Caco-2 (cell line): ENCODE measurements at regions not wholly inside any gene's neighbourhood (a gene's known extent, or its start where the extent isn't known, plus 50 kb on each side); places are given as distances from the start of the nearest gene placed in this dataset.

Source experiments
- BruUV-seq: library from RNA; stranded (reverse); fragments of 400-500 nt; replicated peaks from 2 replicates; lab custom pipeline; 2021; lab: Mats Ljungman, UMichigan
- CTCF ChIA-PET: fragments of 300-600 bp; sonication (Branson Sonifier 250); formaldehyde crosslinking; loops from one replicate; lab custom pipeline; 2022; ENCODE audit warnings: antibody characterized with exemption; lab: Charles Lee
- POLR2A ChIA-PET: fragments of 300-600 bp; sonication (Branson Sonifier 250); formaldehyde crosslinking; loops from one replicate; lab custom pipeline; 2022; ENCODE audit warnings: antibody characterized with exemption; lab: Charles Lee
- DNase-seq, 2 experiments: peaks; one replicate each; pipeline versions ENCODE4 v3.0.0 to v3.0.0-alpha.2; 2020 to 2022
- H3K27me3 ChIP-seq: replicated peaks from 2 replicates; pipeline ENCODE4 v1.6.0; 2011; ENCODE audit warnings: low read length; ENCODE audit not compliant: control insufficient read depth, insufficient read depth
- H3K36me3 ChIP-seq: 2 replicates; pipeline ENCODE4 v1.5.1; 2011; ENCODE audit warnings: low read length; ENCODE audit not compliant: control insufficient read depth, insufficient read depth
- H3K4me1 ChIP-seq: fragments of 250-450 bp; sonication (Bioruptor Pico); 2 replicates; pipeline ENCODE4 v1.5.1; 2020; ENCODE audit warnings: mild to moderate bottlenecking
- H3K4me3 ChIP-seq: 2 replicates; pipeline ENCODE4 v1.5.1; 2011; ENCODE audit warnings: low read depth, mild to moderate bottlenecking, control low read depth, low read length
- H3K9me3 ChIP-seq: fragments of 250-450 bp; sonication (Bioruptor Pico); 2 replicates; pipeline ENCODE4 v1.5.1; 2020; ENCODE audit warnings: mild to moderate bottlenecking, moderate library complexity
- H3K27ac Mint-ChIP-seq: one replicate; pipeline ENCODE4 v1.8.0; 2022; ENCODE audit warnings: mixed read lengths; ENCODE audit not compliant: unreplicated experiment
- H3K27me3 Mint-ChIP-seq: one replicate; pipeline ENCODE4 v1.8.0; 2022; ENCODE audit warnings: mixed read lengths; ENCODE audit not compliant: insufficient read depth, unreplicated experiment
- H3K36me3 Mint-ChIP-seq: one replicate; pipeline ENCODE4 v1.8.0; 2022; ENCODE audit warnings: mild to moderate bottlenecking, mixed read lengths; ENCODE audit not compliant: insufficient read depth, unreplicated experiment
- H3K4me1 Mint-ChIP-seq: one replicate; pipeline ENCODE4 v1.8.0; 2022; ENCODE audit warnings: low read depth, mixed read lengths; ENCODE audit not compliant: unreplicated experiment
- H3K4me3 Mint-ChIP-seq: one replicate; pipeline ENCODE4 v1.8.0; 2022; ENCODE audit warnings: mild to moderate bottlenecking, moderate library complexity, mixed read lengths; ENCODE audit not compliant: unreplicated experiment
- H3K9me3 Mint-ChIP-seq: one replicate; pipeline ENCODE4 v1.8.0; 2022; ENCODE audit warnings: mixed read lengths; ENCODE audit not compliant: unreplicated experiment
- intact Hi-C: fragments of 100-400 bp; cut with micrococcal nuclease; formaldehyde crosslinking; loops from one replicate; pipeline ENCODE4 v1.10.0; 2022; ENCODE audit not compliant: unreplicated experiment
- TF ChIP-seq, protein P1 (sequence below), 2 experiments: fragments of 200-600 bp in 1 of 2; IDR thresholded peaks; 1 replicate in 1 of 2; 2 replicates in 1 of 2; pipeline versions ENCODE4 v1.5.1 to v1.8.0; 2011 to 2022; ENCODE audit warnings: antibody characterized with exemption in 1 of 2, control low read depth in 1 of 2, inconsistent platforms in 1 of 2, low read depth in 1 of 2, low read length in 1 of 2, mild to moderate bottlenecking in 1 of 2, moderate library complexity in 1 of 2; ENCODE audit not compliant: insufficient read depth in 1 of 2, severe bottlenecking in 1 of 2, unreplicated experiment in 1 of 2

DNA sequence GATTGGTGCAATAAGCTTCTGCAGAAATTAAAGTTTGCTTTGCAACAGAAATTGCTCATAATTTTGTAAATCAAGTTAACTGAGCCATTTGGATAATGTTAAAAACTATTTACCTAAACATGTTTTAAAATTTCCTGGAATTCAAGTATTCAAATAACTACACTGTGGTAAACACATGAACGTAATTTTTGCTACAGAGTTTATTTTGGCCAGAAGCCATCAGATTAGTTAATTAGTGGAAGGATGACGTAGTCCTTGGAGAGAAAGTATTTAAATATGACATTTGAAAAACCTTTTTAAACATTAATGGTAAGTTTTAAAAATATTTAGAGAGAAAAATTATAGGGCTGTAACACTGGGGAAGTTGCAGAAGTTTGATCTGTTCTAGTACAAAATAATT, 121.2 kb upstream of the UST start:
- H3K27me3 Mint-ChIP-seq, result peaks cover 7% of the 10 kb centered on the region
- Histone ChIP-seq H3K36me3 (no peaks in the 10 kb centered on the region), H3K9me3 (no peaks in the 10 kb centered on the region), H3K4me3 (no peak overlapping the region), H3K4me1 (no peaks in the 10 kb centered on the region), H3K27me3 (no peaks in the 10 kb centered on the region)
- TF ChIP-seq, protein P1, sequence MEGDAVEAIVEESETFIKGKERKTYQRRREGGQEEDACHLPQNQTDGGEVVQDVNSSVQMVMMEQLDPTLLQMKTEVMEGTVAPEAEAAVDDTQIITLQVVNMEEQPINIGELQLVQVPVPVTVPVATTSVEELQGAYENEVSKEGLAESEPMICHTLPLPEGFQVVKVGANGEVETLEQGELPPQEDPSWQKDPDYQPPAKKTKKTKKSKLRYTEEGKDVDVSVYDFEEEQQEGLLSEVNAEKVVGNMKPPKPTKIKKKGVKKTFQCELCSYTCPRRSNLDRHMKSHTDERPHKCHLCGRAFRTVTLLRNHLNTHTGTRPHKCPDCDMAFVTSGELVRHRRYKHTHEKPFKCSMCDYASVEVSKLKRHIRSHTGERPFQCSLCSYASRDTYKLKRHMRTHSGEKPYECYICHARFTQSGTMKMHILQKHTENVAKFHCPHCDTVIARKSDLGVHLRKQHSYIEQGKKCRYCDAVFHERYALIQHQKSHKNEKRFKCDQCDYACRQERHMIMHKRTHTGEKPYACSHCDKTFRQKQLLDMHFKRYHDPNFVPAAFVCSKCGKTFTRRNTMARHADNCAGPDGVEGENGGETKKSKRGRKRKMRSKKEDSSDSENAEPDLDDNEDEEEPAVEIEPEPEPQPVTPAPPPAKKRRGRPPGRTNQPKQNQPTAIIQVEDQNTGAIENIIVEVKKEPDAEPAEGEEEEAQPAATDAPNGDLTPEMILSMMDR (IDR thresholded peaks at IDR 0.05; ENCODE audit: insufficient read depth in 1 of 2, low read depth in 1 of 2, low read length in 1 of 2, severe bottlenecking in 1 of 2, unreplicated experiment in 1 of 2), result no peak
- intact Hi-C loops, result no loop called here
- H3K36me3 Mint-ChIP-seq, result no peaks in the 10 kb centered on the region
- H3K4me3 Mint-ChIP-seq, result no peak overlapping the region
- CTCF ChIA-PET, result no interaction called here
- no peaks in the 10 kb centered on the region for H3K9me3 Mint-ChIP-seq
- no peak overlapping the region for H3K27ac Mint-ChIP-seq
- DNase-seq, result no peak
- POLR2A ChIA-PET, result no interaction called here
- H3K4me1 Mint-ChIP-seq, result no peaks in the 10 kb centered on the region
- BruUV-seq, result no TSS peak

DNA sequence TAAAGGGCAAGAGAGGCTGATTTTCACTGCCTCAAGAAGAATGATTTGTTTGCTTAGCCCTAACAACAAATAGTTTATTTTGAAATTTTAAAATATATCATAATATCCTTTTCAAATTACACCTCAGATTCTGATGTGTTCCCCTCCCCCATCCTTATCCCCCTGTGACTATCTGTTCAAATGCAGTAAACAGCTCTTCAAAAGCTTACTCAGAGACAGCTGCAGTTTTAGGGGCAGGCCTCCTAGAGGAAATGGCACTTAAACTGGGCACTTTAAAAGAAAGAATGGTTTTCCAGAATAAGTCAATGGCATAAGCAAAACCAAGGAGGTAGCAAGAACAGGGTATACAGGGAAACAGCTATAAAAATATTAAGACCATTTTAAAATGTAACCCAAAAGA, 118.6 kb upstream of the UST start:
- TF ChIP-seq, protein P1 (IDR thresholded peaks at IDR 0.05; ENCODE audit: insufficient read depth in 1 of 2, low read depth in 1 of 2, low read length in 1 of 2, severe bottlenecking in 1 of 2, unreplicated experiment in 1 of 2), result no peak
- Mint-ChIP-seq H3K4me3 (no peak overlapping the region), H3K27ac (no peak overlapping the region), H3K9me3 (no peaks in the 10 kb centered on the region), H3K36me3 (no peaks in the 10 kb centered on the region), H3K4me1 (no peaks in the 10 kb centered on the region), H3K27me3 (peaks cover 5% of the 10 kb centered on the region)
- intact Hi-C loops, result no loop called here
- ChIA-PET POLR2A (no interaction called here), CTCF (no interaction called here)
- Histone ChIP-seq H3K9me3 (no peaks in the 10 kb centered on the region), H3K4me3 (no peak overlapping the region), H3K4me1 (no peaks in the 10 kb centered on the region), H3K36me3 (no peaks in the 10 kb centered on the region), H3K27me3 (no peaks in the 10 kb centered on the region; the same call in 1 of the 2 replicates)
- DNase-seq, result no peak
- no TSS peak for BruUV-seq

DNA sequence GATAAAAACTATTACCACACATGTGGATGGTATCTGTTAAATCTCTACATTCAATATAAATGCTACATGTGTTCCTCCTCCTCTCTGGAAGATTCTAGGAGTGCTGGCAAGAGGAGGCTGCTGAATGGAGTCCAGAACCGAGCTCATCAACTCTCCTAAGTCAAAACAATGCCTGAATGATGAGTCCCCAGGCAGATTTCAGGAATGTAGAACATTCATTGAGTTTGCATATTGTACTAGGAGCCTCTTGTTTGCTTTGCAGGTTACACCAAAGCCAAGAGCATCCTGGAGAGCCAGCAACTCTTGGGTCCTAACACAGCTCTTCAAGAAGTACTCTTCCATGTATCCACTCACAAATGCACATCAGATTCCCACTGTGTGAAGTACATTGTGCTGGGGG, 117.6 kb upstream of the UST start:
- no peaks in the 10 kb centered on the region for H3K9me3 Mint-ChIP-seq
- Histone ChIP-seq H3K9me3 (no peaks in the 10 kb centered on the region), H3K4me1 (no peaks in the 10 kb centered on the region), H3K27me3 (no peaks in the 10 kb centered on the region; the same call in 1 of the 2 replicates), H3K36me3 (no peaks in the 10 kb centered on the region), H3K4me3 (no peak overlapping the region)
- H3K36me3 Mint-ChIP-seq, result no peaks in the 10 kb centered on the region
- TF ChIP-seq, protein P1 (IDR thresholded peaks at IDR 0.05; ENCODE audit: insufficient read depth in 1 of 2, low read depth in 1 of 2, low read length in 1 of 2, severe bottlenecking in 1 of 2, unreplicated experiment in 1 of 2), result no peak
- ChIA-PET POLR2A (no interaction called here), CTCF (no interaction called here)
- no TSS peak for BruUV-seq
- H3K4me3 Mint-ChIP-seq, result no peak overlapping the region
- no peaks in the 10 kb centered on the region for H3K4me1 Mint-ChIP-seq
- no peak for DNase-seq
- intact Hi-C loops, result no loop called here
- H3K27me3 Mint-ChIP-seq, result peaks cover 5% of the 10 kb centered on the region
- H3K27ac Mint-ChIP-seq, result no peak overlapping the region
